NCI-H446 treated with DMSO at 0.1 percent for 48 hours (cell line): ENCODE measurements at regions not wholly inside any gene's neighbourhood (a gene's known extent, or its start where the extent isn't known, plus 50 kb on each side); places are given as distances from the start of the nearest gene placed in this dataset.

Experiments
- DNase-seq: peaks from one replicate; lab custom pipeline; 2025; lab: John Stamatoyannopoulos, UW

GRCh38 chr19:28019371-28019770 is 1193.6 kb downstream of the UQCRFS1 start:
- DNase-seq = no peak

GRCh38 chr19:28018499-28018898 is 1194.5 kb downstream of the UQCRFS1 start:
- DNase-seq = no peak

- DNase-seq = no peak
These were observed 1198.1 kb downstream of the UQCRFS1 start for GRCh38 chr19:28014615-28015405.

- DNase-seq = no peak
These were observed 1200.6 kb downstream of the UQCRFS1 start for GRCh38 chr19:28012361-28012760.

GRCh38 chr19:28010656-28011055 is 1202.3 kb downstream of the UQCRFS1 start:
- DNase-seq = no peak

GRCh38 chr19:28009696-28010095 is 1203.3 kb downstream of the UQCRFS1 start:
- no peak for DNase-seq

GRCh38 chr19:28008695-28009094 is 1204.3 kb downstream of the UQCRFS1 start:
- DNase-seq = no peak

- DNase-seq = no peak
These were observed 1209.4 kb downstream of the UQCRFS1 start for GRCh38 chr19:28003543-28003942.

- no peak for DNase-seq
These were observed 1215.9 kb downstream of the UQCRFS1 start for GRCh38 chr19:27997069-27997468.

- DNase-seq = no peak
These were observed 1219.1 kb downstream of the UQCRFS1 start for GRCh38 chr19:27993619-27994570.

- no peak for DNase-seq
These were observed 1226.7 kb downstream of the UQCRFS1 start for GRCh38 chr19:27986299-27986698.

- DNase-seq = no peak
These were observed 1237.4 kb downstream of the UQCRFS1 start for GRCh38 chr19:27975419-27976005.

GRCh38 chr19:27974082-27974513 is 1238.9 kb downstream of the UQCRFS1 start:
- DNase-seq = no peak

- no peak for DNase-seq
These were observed 1240.5 kb downstream of the UQCRFS1 start for GRCh38 chr19:27972291-27973040.

GRCh38 chr19:27971869-27972268 is 1241.1 kb downstream of the UQCRFS1 start:
- DNase-seq = no peak

GRCh38 chr19:27971071-27971470 is 1241.9 kb downstream of the UQCRFS1 start:
- DNase-seq = no peak

- DNase-seq = no peak
These were observed 1246.5 kb downstream of the UQCRFS1 start for GRCh38 chr19:27966390-27966816.

GRCh38 chr19:27964185-27964584 is 1248.8 kb downstream of the UQCRFS1 start:
- DNase-seq = no peak

- DNase-seq = no peak
These were observed 1250.7 kb downstream of the UQCRFS1 start for GRCh38 chr19:27962264-27962663.

GRCh38 chr19:27955485-27956480 is 1257.2 kb downstream of the UQCRFS1 start:
- no peak for DNase-seq
